Gastrocnemius medialis (tissue), 4 donors: ENCODE measurements at regions not wholly inside any gene's neighbourhood (a gene's known extent, or its start where the extent isn't known, plus 50 kb on each side); places are given as distances from the start of the nearest gene placed in this dataset.

Experiments used
- ATAC-seq, 2 donors: fragments of 150-250 bp; one replicate each; pipeline ENCODE4 v1.9.1; 2016
- DNase-seq, 2 donors: peaks; one replicate each; pipeline ENCODE4 v3.0.0-alpha.2; 2019
- H3K27ac ChIP-seq, 4 donors: fragments of 200-600 bp; sonication (generic); 1 replicate in 1 of 4; 2 replicates in 3 of 4; pipeline ENCODE4 v1.5.1; 2016 to 2018; ENCODE audit warnings: mild to moderate bottlenecking in 2 of 4, moderate library complexity in 1 of 4
- H3K27me3 ChIP-seq, 3 donors: fragments of 200-600 bp; sonication (generic) in 2 of 3; 1 replicate in 1 of 3; 2 replicates in 2 of 3; pipeline versions ENCODE4 v1.5.1 to v1.6.0; 2016 to 2019; ENCODE audit warnings: mild to moderate bottlenecking in 1 of 3, moderate library complexity in 1 of 3
- H3K36me3 ChIP-seq, 2 donors: fragments of 200-600 bp; sonication (generic) in 1 of 2; one replicate each; pipeline ENCODE4 v1.5.1; 2017 to 2018
- H3K4me1 ChIP-seq, 2 donors: fragments of 200-600 bp; sonication (generic) in 1 of 2; one replicate each; pipeline ENCODE4 v1.5.1; 2016 to 2017; ENCODE audit warnings: mild to moderate bottlenecking in 2 of 2
- H3K4me3 ChIP-seq, 4 donors: fragments of 200-600 bp; sonication (generic) in 3 of 4; 1 replicate in 1 of 4; 2 replicates in 3 of 4; pipeline ENCODE4 v1.5.1; 2016 to 2019; ENCODE audit warnings: mild to moderate bottlenecking in 2 of 4
- H3K9me3 ChIP-seq, 3 donors: fragments of 200-600 bp; sonication (generic) in 2 of 3; 1 replicate in 1 of 3; 2 replicates in 2 of 3; pipeline ENCODE4 v1.5.1; 2016 to 2019
- POLR2A ChIP-seq, 2 donors: fragments of 450-650 bp; IDR thresholded peaks; one replicate each; pipeline ENCODE4 v1.6.1; 2017; ENCODE audit warnings: antibody characterized with exemption in 2 of 2, mild to moderate bottlenecking in 2 of 2, moderate library complexity in 2 of 2
- in situ Hi-C, 4 donors: fragments of 200-750 bp; cut with MboI; loops; one replicate each; pipeline versions ENCODE4 v1.15.0 to v1.8.0; 2017; ENCODE audit warnings: low sequenced_read_pairs in 4 of 4
- intact Hi-C: fragments of 100-400 bp; cut with DNase I; formaldehyde crosslinking; loops from one replicate; pipeline ENCODE4 v1.15.1; 2023; ENCODE audit warnings: low total_unique reads
- TF ChIP-seq, protein P1 (sequence below), 5 experiments: fragments of 450-650 bp in 3 of 5; fragments of 200-600 bp in 2 of 5; sonication (generic) in 2 of 5; IDR thresholded peaks in 4 of 5; conservative IDR thresholded peaks in 1 of 5; 1 replicate in 4 of 5; 2 replicates in 1 of 5; pipeline ENCODE4 v1.5.1; 2016 to 2019; ENCODE audit warnings: antibody characterized with exemption in 5 of 5, mild to moderate bottlenecking in 3 of 5, moderate library complexity in 3 of 5

DNA sequence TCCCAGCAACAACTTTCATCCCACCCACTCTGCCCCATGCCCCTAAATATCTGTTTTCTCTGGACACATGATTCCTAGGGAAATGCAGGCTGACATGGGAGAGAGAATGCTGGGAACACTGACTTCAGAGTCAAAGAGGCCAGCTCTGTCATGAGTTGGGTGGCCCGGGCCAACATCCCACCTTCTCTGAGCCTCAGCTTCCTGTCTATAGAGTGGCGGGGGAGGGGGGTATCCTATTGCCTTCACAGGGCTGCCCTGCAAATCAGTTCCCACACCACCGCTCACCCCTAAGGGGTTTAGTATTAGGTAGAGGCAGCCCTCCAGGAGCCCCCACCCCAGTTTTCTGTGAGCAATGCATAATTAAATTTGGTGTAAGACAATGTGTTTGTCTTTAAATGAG is 175.0 kb upstream of the NCAM1 start:
- intact Hi-C loops (no loop called here), in situ Hi-C loops (loop anchor here in 1 of 4 donors (25.0 kb wide), 1 partner anchor 501 kb away; no protein-coding TSS in a partner anchor)
- Histone ChIP-seq H3K27ac (no peak overlapping the region), H3K36me3 (no peaks in the 10 kb centered on the region), H3K4me1 (peaks cover 14 to 15% of the 10 kb centered on the region in 2 donors), H3K4me3 (no peak overlapping the region), H3K27me3 (no peaks in the 10 kb centered on the region), H3K9me3 (no peaks in the 10 kb centered on the region)
- DNase-seq (no peak), ATAC-seq (no peak)
- TF ChIP-seq, protein P1, sequence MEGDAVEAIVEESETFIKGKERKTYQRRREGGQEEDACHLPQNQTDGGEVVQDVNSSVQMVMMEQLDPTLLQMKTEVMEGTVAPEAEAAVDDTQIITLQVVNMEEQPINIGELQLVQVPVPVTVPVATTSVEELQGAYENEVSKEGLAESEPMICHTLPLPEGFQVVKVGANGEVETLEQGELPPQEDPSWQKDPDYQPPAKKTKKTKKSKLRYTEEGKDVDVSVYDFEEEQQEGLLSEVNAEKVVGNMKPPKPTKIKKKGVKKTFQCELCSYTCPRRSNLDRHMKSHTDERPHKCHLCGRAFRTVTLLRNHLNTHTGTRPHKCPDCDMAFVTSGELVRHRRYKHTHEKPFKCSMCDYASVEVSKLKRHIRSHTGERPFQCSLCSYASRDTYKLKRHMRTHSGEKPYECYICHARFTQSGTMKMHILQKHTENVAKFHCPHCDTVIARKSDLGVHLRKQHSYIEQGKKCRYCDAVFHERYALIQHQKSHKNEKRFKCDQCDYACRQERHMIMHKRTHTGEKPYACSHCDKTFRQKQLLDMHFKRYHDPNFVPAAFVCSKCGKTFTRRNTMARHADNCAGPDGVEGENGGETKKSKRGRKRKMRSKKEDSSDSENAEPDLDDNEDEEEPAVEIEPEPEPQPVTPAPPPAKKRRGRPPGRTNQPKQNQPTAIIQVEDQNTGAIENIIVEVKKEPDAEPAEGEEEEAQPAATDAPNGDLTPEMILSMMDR (IDR thresholded peaks at IDR 0.05 in 4 of 5, conservative IDR thresholded peaks at IDR 0.05 in 1 of 5), result no peak
- TF ChIP-seq POLR2A (IDR thresholded peaks at IDR 0.05), result no peak

DNA sequence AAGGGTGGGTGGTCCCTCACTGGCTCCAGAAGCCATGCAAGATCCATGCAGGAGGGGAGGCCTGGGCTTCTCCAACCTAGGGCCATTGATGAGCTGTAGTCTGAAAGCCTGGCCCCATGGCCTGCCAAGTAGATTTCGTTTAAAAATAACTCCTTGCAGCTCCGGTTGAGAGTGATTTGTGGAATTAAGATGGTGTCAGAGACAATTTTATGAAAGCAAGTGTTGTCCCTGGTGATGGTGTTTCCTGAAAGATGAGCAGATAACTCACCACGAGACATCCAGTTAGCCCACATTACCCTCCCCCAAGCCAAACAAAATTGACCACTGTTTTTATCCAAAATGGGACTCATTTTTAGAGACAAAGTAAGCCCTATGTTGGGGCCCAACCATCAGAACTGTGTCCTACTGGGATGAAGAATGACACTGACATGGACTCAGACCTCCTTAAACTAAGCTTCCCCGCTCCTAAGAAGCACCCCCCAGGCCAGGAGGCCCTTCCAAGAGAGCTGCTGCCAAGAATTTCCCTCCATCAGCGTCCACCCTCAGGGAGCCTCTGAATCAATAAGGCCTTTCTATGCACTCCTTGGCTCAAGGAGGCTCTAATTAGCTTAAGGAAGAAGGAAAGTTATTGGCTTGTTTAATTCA is 174.2 kb upstream of the NCAM1 start:
- TF ChIP-seq, protein P1 (IDR thresholded peaks at IDR 0.05 in 4 of 5, conservative IDR thresholded peaks at IDR 0.05 in 1 of 5), result no peak
- no peak for TF ChIP-seq POLR2A (IDR thresholded peaks at IDR 0.05)
- Histone ChIP-seq H3K4me1 (peaks cover 14 to 15% of the 10 kb centered on the region in 2 donors), H3K27ac (no peak overlapping the region), H3K27me3 (no peaks in the 10 kb centered on the region), H3K36me3 (no peaks in the 10 kb centered on the region), H3K4me3 (no peak overlapping the region), H3K9me3 (no peaks in the 10 kb centered on the region)
- in situ Hi-C loops, result loop anchor here in 1 of 4 donors (25.0 kb wide), 1 partner anchor 500 kb away; no protein-coding TSS in a partner anchor
- DNase-seq (no peak), ATAC-seq (no peak)
- intact Hi-C loops, result no loop called here

GRCh38 chr11:112789481-112789880 is 171.7 kb upstream of the NCAM1 start:
- intact Hi-C loops, result no loop called here
- no peak for ATAC-seq
- H3K9me3 ChIP-seq, result no peaks in the 10 kb centered on the region
- H3K27me3 ChIP-seq, result no peaks in the 10 kb centered on the region
- H3K36me3 ChIP-seq, result no peaks in the 10 kb centered on the region
- TF ChIP-seq, protein P1 (IDR thresholded peaks at IDR 0.05 in 4 of 5, conservative IDR thresholded peaks at IDR 0.05 in 1 of 5), result no peak
- no peak for TF ChIP-seq POLR2A (IDR thresholded peaks at IDR 0.05)
- no peak for DNase-seq
- in situ Hi-C loops, result loop anchor here in 1 of 4 donors (25.0 kb wide), 1 partner anchor 498 kb away; no protein-coding TSS in a partner anchor
- peaks cover 15 to 17% of the 10 kb centered on the region in 2 donors for H3K4me1 ChIP-seq
- no peak overlapping the region for H3K4me3 ChIP-seq
- H3K27ac ChIP-seq, result no peak overlapping the region

DNA sequence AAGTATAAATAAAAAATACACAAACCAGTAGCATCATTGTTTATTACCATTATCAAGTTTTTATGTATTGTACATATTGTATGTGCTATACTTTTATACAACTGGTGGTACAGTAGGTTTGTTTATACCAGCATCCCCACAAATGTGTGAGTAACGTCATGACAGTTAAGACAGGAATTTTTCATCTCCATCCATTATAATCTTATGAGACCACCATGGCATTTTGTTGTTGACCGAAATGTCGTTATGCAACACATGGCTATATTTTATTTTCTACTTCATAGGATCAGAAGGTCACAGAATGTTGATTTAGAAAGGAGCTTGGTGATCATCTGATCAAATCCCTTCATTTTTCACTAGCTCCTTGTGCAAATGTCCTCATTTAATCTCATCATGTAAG is 170.9 kb upstream of the NCAM1 start:
- ATAC-seq (no peak), DNase-seq (no peak)
- Histone ChIP-seq H3K4me3 (no peak overlapping the region), H3K4me1 (peaks cover 9 to 15% of the 10 kb centered on the region in 2 donors), H3K36me3 (no peaks in the 10 kb centered on the region), H3K27ac (no peak overlapping the region), H3K9me3 (no peaks in the 10 kb centered on the region), H3K27me3 (no peaks in the 10 kb centered on the region)
- intact Hi-C loops, result no loop called here
- no peak for TF ChIP-seq POLR2A (IDR thresholded peaks at IDR 0.05)
- TF ChIP-seq, protein P1 (IDR thresholded peaks at IDR 0.05 in 4 of 5, conservative IDR thresholded peaks at IDR 0.05 in 1 of 5), result no peak
- in situ Hi-C loops, result loop anchor here (5.0 to 25.0 kb wide), 3 partner anchors 203 to 497 kb away; no protein-coding TSS in a partner anchor
